ENCODE measurements at regions not wholly inside any gene's neighbourhood (a gene's known extent, or its start where the extent isn't known, plus 50 kb on each side); places are given as distances from the start of the nearest gene placed in this dataset.

GRCh38 chr2:30336978-30337841 lies 105.9 kb downstream of the LBH start:
- DNase-seq: peak; percentile 67
- in situ Hi-C loops (cut with MboI; ENCODE audit: low pct_unique_long_range_greater_than_20kb, low sequenced_read_pairs): no loop called here

- DNase-seq: no peak
- in situ Hi-C loops (cut with MboI; ENCODE audit: low pct_unique_long_range_greater_than_20kb, low sequenced_read_pairs): no loop called here
Observed at GRCh38 chr2:30338475-30338874, 107.1 kb downstream of the LBH start.

GRCh38 chr2:30339071-30339470 lies 107.7 kb downstream of the LBH start:
- in situ Hi-C loops (cut with MboI; ENCODE audit: low pct_unique_long_range_greater_than_20kb, low sequenced_read_pairs): no loop called here
- DNase-seq: no peak

- in situ Hi-C loops (cut with MboI; ENCODE audit: low pct_unique_long_range_greater_than_20kb, low sequenced_read_pairs): no loop called here
- DNase-seq: no peak
Observed at GRCh38 chr2:30341500-30342267, 105.4 kb upstream of the LCLAT1 start.

- in situ Hi-C loops (cut with MboI; ENCODE audit: low pct_unique_long_range_greater_than_20kb, low sequenced_read_pairs): no loop called here
- no peak for DNase-seq
Observed at GRCh38 chr2:30346471-30347169, 100.4 kb upstream of the LCLAT1 start.

- in situ Hi-C loops (cut with MboI; ENCODE audit: low pct_unique_long_range_greater_than_20kb, low sequenced_read_pairs): no loop called here
- DNase-seq: no peak
Observed at GRCh38 chr2:30348825-30349224, 98.2 kb upstream of the LCLAT1 start.

- in situ Hi-C loops (cut with MboI; ENCODE audit: low pct_unique_long_range_greater_than_20kb, low sequenced_read_pairs): no loop called here
- DNase-seq: no peak
Observed at GRCh38 chr2:30349691-30350090, 97.4 kb upstream of the LCLAT1 start.

- in situ Hi-C loops (cut with MboI; ENCODE audit: low pct_unique_long_range_greater_than_20kb, low sequenced_read_pairs): no loop called here
- no peak for DNase-seq
Observed at GRCh38 chr2:30351116-30351515, 95.9 kb upstream of the LCLAT1 start.

- no peak for DNase-seq
- in situ Hi-C loops (cut with MboI; ENCODE audit: low pct_unique_long_range_greater_than_20kb, low sequenced_read_pairs): no loop called here
Observed at GRCh38 chr2:30351949-30352348, 95.1 kb upstream of the LCLAT1 start.

GRCh38 chr2:30354150-30354549 lies 92.9 kb upstream of the LCLAT1 start:
- DNase-seq: no peak
- in situ Hi-C loops (cut with MboI; ENCODE audit: low pct_unique_long_range_greater_than_20kb, low sequenced_read_pairs): no loop called here

- no peak for DNase-seq
Observed at GRCh38 chr2:30354621-30355020, 92.4 kb upstream of the LCLAT1 start.

GRCh38 chr2:30355306-30355705 lies 91.7 kb upstream of the LCLAT1 start:
- in situ Hi-C loops (cut with MboI; ENCODE audit: low pct_unique_long_range_greater_than_20kb, low sequenced_read_pairs): no loop called here
- DNase-seq: no peak

More at GRCh38 chr2:30354621-30355020, 92.4 kb upstream of the LCLAT1 start:
- in situ Hi-C loops (cut with MboI; ENCODE audit: low pct_unique_long_range_greater_than_20kb, low sequenced_read_pairs): no loop called here

GRCh38 chr2:30356071-30356470 lies 91.0 kb upstream of the LCLAT1 start:
- in situ Hi-C loops (cut with MboI; ENCODE audit: low pct_unique_long_range_greater_than_20kb, low sequenced_read_pairs): no loop called here
- DNase-seq: no peak

- in situ Hi-C loops (cut with MboI; ENCODE audit: low pct_unique_long_range_greater_than_20kb, low sequenced_read_pairs): no loop called here
- DNase-seq: no peak
Observed at GRCh38 chr2:30356776-30357175, 90.3 kb upstream of the LCLAT1 start.

- in situ Hi-C loops (cut with MboI; ENCODE audit: low pct_unique_long_range_greater_than_20kb, low sequenced_read_pairs): no loop called here
- no peak for DNase-seq
Observed at GRCh38 chr2:30358351-30358750, 88.7 kb upstream of the LCLAT1 start.

GRCh38 chr2:30358842-30359241 lies 88.2 kb upstream of the LCLAT1 start:
- DNase-seq: no peak
- in situ Hi-C loops (cut with MboI; ENCODE audit: low pct_unique_long_range_greater_than_20kb, low sequenced_read_pairs): no loop called here

GRCh38 chr2:30359644-30360167 lies 87.3 kb upstream of the LCLAT1 start:
- DNase-seq: no peak
- in situ Hi-C loops (cut with MboI; ENCODE audit: low pct_unique_long_range_greater_than_20kb, low sequenced_read_pairs): no loop called here

GRCh38 chr2:30361751-30362394 lies 85.2 kb upstream of the LCLAT1 start:
- in situ Hi-C loops (cut with MboI; ENCODE audit: low pct_unique_long_range_greater_than_20kb, low sequenced_read_pairs): no loop called here

GRCh38 chr2:30362468-30363081 lies 84.5 kb upstream of the LCLAT1 start:
- in situ Hi-C loops (cut with MboI; ENCODE audit: low pct_unique_long_range_greater_than_20kb, low sequenced_read_pairs): no loop called here
- DNase-seq: no peak

More at GRCh38 chr2:30361751-30362394, 85.2 kb upstream of the LCLAT1 start:
- DNase-seq: peak; percentile 33
